H9 (cell line): ENCODE measurements at regions not wholly inside any gene's neighbourhood (a gene's known extent, or its start where the extent isn't known, plus 50 kb on each side); places are given as distances from the start of the nearest gene placed in this dataset.

Experiments
- DNase-seq: peaks from one replicate; pipeline ENCODE4 v3.0.0-alpha.2; 2017
- H2AFZ ChIP-seq: one replicate; pipeline ENCODE4 v1.6.1; 2013; ENCODE audit warnings: mild to moderate bottlenecking, low read length, control low read depth, moderate library complexity
- H2AK5ac ChIP-seq: 2 replicates; pipeline ENCODE4 v1.6.1; 2013; ENCODE audit warnings: low read length, control low read depth, mixed read lengths; ENCODE audit not compliant: insufficient read length
- H2BK120ac ChIP-seq: one replicate; pipeline ENCODE4 v1.6.1; 2013; ENCODE audit warnings: low read depth, mild to moderate bottlenecking, low read length, control low read depth, inconsistent platforms; ENCODE audit not compliant: poor library complexity, severe bottlenecking
- H2BK12ac ChIP-seq: 2 replicates; pipeline ENCODE4 v1.6.1; 2013; ENCODE audit warnings: low read length, control low read depth, mixed read lengths, low read depth; ENCODE audit not compliant: insufficient read length
- H2BK15ac ChIP-seq: 2 replicates; pipeline ENCODE4 v1.6.1; 2013; ENCODE audit warnings: low read depth, low read length, control low read depth
- H2BK20ac ChIP-seq: one replicate; pipeline ENCODE4 v1.6.1; 2013; ENCODE audit warnings: low read depth, mild to moderate bottlenecking, low read length, control low read depth, inconsistent platforms; ENCODE audit not compliant: poor library complexity, severe bottlenecking
- H2BK5ac ChIP-seq: 2 replicates; pipeline ENCODE4 v1.6.1; 2013; ENCODE audit warnings: low read length, control low read depth, mixed read lengths; ENCODE audit not compliant: insufficient read length
- H3K14ac ChIP-seq: 2 replicates; pipeline ENCODE4 v1.6.1; 2013; ENCODE audit warnings: low read length, control low read depth; ENCODE audit not compliant: insufficient read depth
- H3K18ac ChIP-seq: 2 replicates; pipeline ENCODE4 v1.6.1; 2013; ENCODE audit warnings: low read depth, mild to moderate bottlenecking, mixed read lengths, low read length, control low read depth; ENCODE audit not compliant: insufficient read length
- H3K23ac ChIP-seq: 2 replicates; pipeline ENCODE4 v1.6.1; 2013; ENCODE audit warnings: low read length, control low read depth, mixed read lengths, low read depth; ENCODE audit not compliant: insufficient read length
- H3K23me2 ChIP-seq: 2 replicates; pipeline ENCODE4 v1.6.1; 2013; ENCODE audit warnings: low read depth, mild to moderate bottlenecking, mixed read lengths, low read length, control low read depth; ENCODE audit not compliant: insufficient read length, poor library complexity, severe bottlenecking
- H3K27ac ChIP-seq: 2 replicates; pipeline ENCODE4 v1.5.1; 2013; ENCODE audit warnings: low read length, control low read depth, mixed read lengths, low read depth; ENCODE audit not compliant: insufficient read length
- H3K27me3 ChIP-seq: 2 replicates; pipeline ENCODE4 v1.6.1; 2013; ENCODE audit warnings: low read length, control low read depth, inconsistent platforms; ENCODE audit not compliant: insufficient read depth
- H3K4ac ChIP-seq: 2 replicates; pipeline ENCODE4 v1.6.1; 2013; ENCODE audit warnings: low read depth, mild to moderate bottlenecking, control low read depth, inconsistent platforms, low read length, moderate library complexity
- H3K4me1 ChIP-seq: 2 replicates; pipeline ENCODE4 v1.6.1; 2013; ENCODE audit warnings: low read length, control low read depth, inconsistent platforms; ENCODE audit not compliant: insufficient read depth
- H3K4me2 ChIP-seq: 2 replicates; pipeline ENCODE4 v1.6.1; 2013; ENCODE audit warnings: low read length, control low read depth, mixed read lengths; ENCODE audit not compliant: insufficient read length, insufficient read depth
- H3K56ac ChIP-seq: 2 replicates; pipeline ENCODE4 v1.6.1; 2013; ENCODE audit warnings: low read depth, mild to moderate bottlenecking, mixed read lengths, low read length, control low read depth; ENCODE audit not compliant: insufficient read length
- H3K79me1 ChIP-seq: 2 replicates; pipeline ENCODE4 v1.6.1; 2013; ENCODE audit warnings: low read depth, mild to moderate bottlenecking, moderate library complexity, low read length, control low read depth, inconsistent platforms; ENCODE audit not compliant: insufficient read depth, poor library complexity, severe bottlenecking
- H3K79me2 ChIP-seq: 2 replicates; pipeline ENCODE4 v1.6.1; 2013; ENCODE audit warnings: low read length, control low read depth, inconsistent platforms; ENCODE audit not compliant: insufficient read depth
- H3K9ac ChIP-seq: 2 replicates; pipeline ENCODE4 v1.6.1; 2013; ENCODE audit warnings: low read length, control low read depth, mixed read lengths; ENCODE audit not compliant: insufficient read length; ENCODE audit errors: extremely low read depth
- H3K9me3 ChIP-seq: one replicate; pipeline ENCODE4 v1.6.1; 2013; ENCODE audit warnings: low read depth, low read length, inconsistent platforms; ENCODE audit not compliant: control insufficient read depth
- H3T11ph ChIP-seq: one replicate; pipeline ENCODE4 v1.6.1; 2013; ENCODE audit warnings: mild to moderate bottlenecking, low read length, control low read depth, inconsistent platforms
- H4K20me1 ChIP-seq: one replicate; pipeline ENCODE4 v1.6.1; 2013; ENCODE audit not compliant: control insufficient read depth, insufficient read length, insufficient read depth
- H4K5ac ChIP-seq: 2 replicates; pipeline ENCODE4 v1.6.1; 2013; ENCODE audit warnings: low read depth, mild to moderate bottlenecking, mixed read lengths, low read length, control low read depth; ENCODE audit not compliant: insufficient read length
- H4K8ac ChIP-seq: replicated peaks from 2 replicates; pipeline ENCODE4 v1.6.1; 2013; ENCODE audit warnings: low read length, control low read depth, mixed read lengths, low read depth; ENCODE audit not compliant: insufficient read length
- H4K91ac ChIP-seq: 2 replicates; pipeline ENCODE4 v1.6.1; 2013; ENCODE audit warnings: low read depth, mild to moderate bottlenecking, moderate library complexity, mixed read lengths, low read length, control low read depth; ENCODE audit not compliant: insufficient read length
- H3K27ac Mint-ChIP-seq, 3 experiments: 2 replicates in 2 of 3; 3 replicates in 1 of 3; pipeline ENCODE4 v1.8.0; 2020 to 2021; ENCODE audit warnings: mixed read lengths in 3 of 3, mild to moderate bottlenecking in 1 of 3, moderate library complexity in 1 of 3
- H3K27me3 Mint-ChIP-seq: 2 replicates; pipeline ENCODE4 v1.8.0; 2021; ENCODE audit warnings: low read depth, mild to moderate bottlenecking, moderate library complexity, mixed read lengths
- H3K36me3 Mint-ChIP-seq, 3 experiments: 2 replicates in 2 of 3; 3 replicates in 1 of 3; pipeline ENCODE4 v1.8.0; 2020 to 2021; ENCODE audit warnings: low read depth in 3 of 3, mixed read lengths in 3 of 3; ENCODE audit not compliant: insufficient read depth in 1 of 3
- H3K4me1 Mint-ChIP-seq, 2 experiments: 2 replicates each; pipeline ENCODE4 v1.8.0; 2020; ENCODE audit warnings: mixed read lengths in 2 of 2
- H3K4me3 Mint-ChIP-seq, 2 experiments: 2 replicates in 1 of 2; 3 replicates in 1 of 2; pipeline ENCODE4 v1.8.0; 2020 to 2021; ENCODE audit warnings: mild to moderate bottlenecking in 2 of 2, mixed read lengths in 2 of 2, moderate library complexity in 1 of 2
- H3K9me3 Mint-ChIP-seq, 2 experiments: 2 replicates in 1 of 2; 3 replicates in 1 of 2; pipeline ENCODE4 v1.8.0; 2020; ENCODE audit warnings: mild to moderate bottlenecking in 2 of 2, mixed read lengths in 2 of 2, moderate library complexity in 1 of 2
- WGBS: extraction: QIAGEN DNeasy Blood & Tissue Kit; methylation state at CpG from one replicate; pipeline ENCODE4 v1.1.7; 2013; ENCODE audit warnings: missing lambda C conversion rate, low lambda C conversion rate, mixed read lengths; ENCODE audit not compliant: insufficient read length; ENCODE audit errors: extremely low coverage; 5-methylcytosine and 5-hydroxymethylcytosine counted together
- TF ChIP-seq, protein P1 (sequence below): fragments of 200-600 bp; sonication (generic); conservative IDR thresholded peaks from 3 replicates; pipeline ENCODE4 v1.8.0; 2021; ENCODE audit warnings: antibody characterized with exemption, mild to moderate bottlenecking

GRCh38 chr13:90402102-90402501 is 945.4 kb upstream of the MIR17HG start:
- Histone ChIP-seq H3K79me2 (no peaks in the 10 kb centered on the region), H2BK12ac (no peak overlapping the region), H3T11ph (no peak overlapping the region), H2BK15ac (no peak overlapping the region), H3K4ac (no peak overlapping the region), H3K23me2 (no peaks in the 10 kb centered on the region), H3K56ac (no peak overlapping the region), H2BK20ac (no peak overlapping the region), H3K14ac (no peak overlapping the region), H3K23ac (no peak overlapping the region), H3K9me3 (no peaks in the 10 kb centered on the region), H3K79me1 (no peaks in the 10 kb centered on the region), H2AFZ (no peak overlapping the region), H4K20me1 (no peaks in the 10 kb centered on the region), H3K9ac (no peak overlapping the region), H2AK5ac (no peak overlapping the region), H4K8ac (no peak overlapping the region), H3K27ac (no peak overlapping the region), H3K4me2 (no peak overlapping the region), H3K4me1 (peaks cover 2% of the 10 kb centered on the region; the same call in 1 of the 2 replicates), H2BK120ac (no peak overlapping the region), H2BK5ac (no peak overlapping the region), H4K5ac (no peak overlapping the region), H3K27me3 (no peaks in the 10 kb centered on the region), H4K91ac (no peak overlapping the region), H3K18ac (no peak overlapping the region)
- no CpG with 5 or more reads among the region's 1 CpG for WGBS
- Mint-ChIP-seq H3K36me3 (peaks cover 0 to 17% (median 5%) of the 10 kb centered on the region in 3 experiments; a peak in 5 of 7 replicates), H3K4me3 (no peak overlapping the region), H3K4me1 (peaks cover 8% of the 10 kb centered on the region in 2 experiments), H3K27me3 (no peaks in the 10 kb centered on the region), H3K9me3 (peaks cover 6 to 13% of the 10 kb centered on the region in 2 experiments; a peak in 4 of 5 replicates), H3K27ac (no peak overlapping the region)
- TF ChIP-seq, protein P1, sequence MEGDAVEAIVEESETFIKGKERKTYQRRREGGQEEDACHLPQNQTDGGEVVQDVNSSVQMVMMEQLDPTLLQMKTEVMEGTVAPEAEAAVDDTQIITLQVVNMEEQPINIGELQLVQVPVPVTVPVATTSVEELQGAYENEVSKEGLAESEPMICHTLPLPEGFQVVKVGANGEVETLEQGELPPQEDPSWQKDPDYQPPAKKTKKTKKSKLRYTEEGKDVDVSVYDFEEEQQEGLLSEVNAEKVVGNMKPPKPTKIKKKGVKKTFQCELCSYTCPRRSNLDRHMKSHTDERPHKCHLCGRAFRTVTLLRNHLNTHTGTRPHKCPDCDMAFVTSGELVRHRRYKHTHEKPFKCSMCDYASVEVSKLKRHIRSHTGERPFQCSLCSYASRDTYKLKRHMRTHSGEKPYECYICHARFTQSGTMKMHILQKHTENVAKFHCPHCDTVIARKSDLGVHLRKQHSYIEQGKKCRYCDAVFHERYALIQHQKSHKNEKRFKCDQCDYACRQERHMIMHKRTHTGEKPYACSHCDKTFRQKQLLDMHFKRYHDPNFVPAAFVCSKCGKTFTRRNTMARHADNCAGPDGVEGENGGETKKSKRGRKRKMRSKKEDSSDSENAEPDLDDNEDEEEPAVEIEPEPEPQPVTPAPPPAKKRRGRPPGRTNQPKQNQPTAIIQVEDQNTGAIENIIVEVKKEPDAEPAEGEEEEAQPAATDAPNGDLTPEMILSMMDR: no peak
- no peak for DNase-seq
